ENCODE measurements at regions not wholly inside any gene's neighbourhood (a gene's known extent, or its start where the extent isn't known, plus 50 kb on each side); places are given as distances from the start of the nearest gene placed in this dataset.

- TF ChIP-seq FOXA1 (IDR thresholded peaks at IDR 0.05) (no peak), TAF1 (conservative IDR thresholded peaks at IDR 0.05) (no peak), CTCF (IDR thresholded peaks at IDR 0.05; ENCODE audit: low read depth, low read length, missing input control) (no peak), YY1 (IDR thresholded peaks at IDR 0.05) (no peak), GABPA (IDR thresholded peaks at IDR 0.05 in 1 of 2, conservative IDR thresholded peaks at IDR 0.05 in 1 of 2) (no peak), ZBTB33 (IDR thresholded peaks at IDR 0.05) (no peak), RAD21 (IDR thresholded peaks at IDR 0.05) (no peak)
Observed at GRCh38 chr4:92111493-92111892, 192.3 kb upstream of the GRID2 start.
